ENCODE measurements at regions not wholly inside any gene's neighbourhood (a gene's known extent, or its start where the extent isn't known, plus 50 kb on each side); places are given as distances from the start of the nearest gene placed in this dataset.

- Histone ChIP-seq H3K9me3 (replicated peaks in 1 of 2; ENCODE audit: control insufficient read depth in 1 of 2, insufficient read depth in 1 of 2, low read length in 2 of 2) (peaks cover 7 to 9% of the 10 kb centered on the region in 2 donors), H3K4me2 (replicated peaks; ENCODE audit: extremely low read depth, low read length, poor library complexity, severe bottlenecking) (no peak overlapping the region), H3K4me1 (ENCODE audit: control insufficient read depth in 1 of 2, insufficient read depth in 2 of 2, low read length in 2 of 2) (no peaks in the 10 kb centered on the region), H3K36me3 (replicated peaks in 1 of 2; ENCODE audit: control insufficient read depth in 1 of 2, insufficient read depth in 2 of 2, low read length in 2 of 2) (no peaks in the 10 kb centered on the region), H2AFZ (ENCODE audit: insufficient read depth, low read depth, low read length, poor library complexity, severe bottlenecking) (no peak overlapping the region), H3K27me3 (ENCODE audit: control insufficient read depth in 2 of 2, insufficient read depth in 2 of 2, low read length in 2 of 2) (no peaks in the 10 kb centered on the region), H3K27ac (ENCODE audit: low read depth in 1 of 2, low read length in 2 of 2) (no peak overlapping the region), H3K79me2 (ENCODE audit: insufficient read depth, low read length) (no peaks in the 10 kb centered on the region), H3K4me3 (replicated peaks in 1 of 3; ENCODE audit: low read depth in 2 of 3, low read length in 3 of 3) (no peak overlapping the region), H3K9ac (ENCODE audit: insufficient read depth, low read length, poor library complexity, severe bottlenecking) (no peak overlapping the region), H4K20me1 (ENCODE audit: insufficient read depth, low read length) (no peaks in the 10 kb centered on the region)
- Mint-ChIP-seq H3K36me3 (no peaks in the 10 kb centered on the region), H3K4me1 (no peaks in the 10 kb centered on the region), H3K9me3 (peaks cover 0 to 11% (median 4%) of the 10 kb centered on the region in 7 donors), H3K27ac (no peak overlapping the region), H3K27me3 (ENCODE audit: low read depth in 3 of 3) (no peaks in the 10 kb centered on the region), H3K4me3 (no peak overlapping the region)
- intact Hi-C loops (cut with micrococcal nuclease), result no loop called here
- no peak for DNase-seq
- 100% methylated on average over 2 of the region's 3 CpGs for WGBS (ENCODE audit: insufficient coverage)
- TF ChIP-seq CTCF (IDR thresholded peaks at IDR 0.05), result no peak
Observed at GRCh38 chr14:82159624-82160023, 626.0 kb upstream of the SEL1L start.

- H3K27ac ChIP-seq (ENCODE audit: low read depth in 1 of 2, low read length in 2 of 2), result no peak overlapping the region
- DNase-seq, result no peak
- H3K4me3 ChIP-seq (replicated peaks in 1 of 3; ENCODE audit: low read depth in 2 of 3, low read length in 3 of 3), result no peak overlapping the region
- Mint-ChIP-seq H3K27me3 (ENCODE audit: low read depth in 3 of 3) (no peaks in the 10 kb centered on the region), H3K27ac (no peak overlapping the region), H3K36me3 (no peaks in the 10 kb centered on the region), H3K4me1 (no peaks in the 10 kb centered on the region), H3K9me3 (peaks cover 0 to 5% (median 2%) of the 10 kb centered on the region in 7 donors), H3K4me3 (no peak overlapping the region)
- H3K79me2 ChIP-seq (ENCODE audit: insufficient read depth, low read length), result no peaks in the 10 kb centered on the region
- no peak overlapping the region for H3K4me2 ChIP-seq (replicated peaks; ENCODE audit: extremely low read depth, low read length, poor library complexity, severe bottlenecking)
- no peak overlapping the region for H3K9ac ChIP-seq (ENCODE audit: insufficient read depth, low read length, poor library complexity, severe bottlenecking)
- H4K20me1 ChIP-seq (ENCODE audit: insufficient read depth, low read length), result no peaks in the 10 kb centered on the region
- no peaks in the 10 kb centered on the region for H3K4me1 ChIP-seq (ENCODE audit: control insufficient read depth in 1 of 2, insufficient read depth in 2 of 2, low read length in 2 of 2)
- no peak overlapping the region for H2AFZ ChIP-seq (ENCODE audit: insufficient read depth, low read depth, low read length, poor library complexity, severe bottlenecking)
- intact Hi-C loops (cut with micrococcal nuclease), result no loop called here
- no peak for TF ChIP-seq CTCF (IDR thresholded peaks at IDR 0.05)
- no CpG with 5 or more reads among the region's 2 CpGs for WGBS (ENCODE audit: insufficient coverage)
- no peaks in the 10 kb centered on the region for H3K36me3 ChIP-seq (replicated peaks in 1 of 2; ENCODE audit: control insufficient read depth in 1 of 2, insufficient read depth in 2 of 2, low read length in 2 of 2)
- H3K9me3 ChIP-seq (replicated peaks in 1 of 2; ENCODE audit: control insufficient read depth in 1 of 2, insufficient read depth in 1 of 2, low read length in 2 of 2), result no peaks in the 10 kb centered on the region
- H3K27me3 ChIP-seq (ENCODE audit: control insufficient read depth in 2 of 2, insufficient read depth in 2 of 2, low read length in 2 of 2), result no peaks in the 10 kb centered on the region
Observed at GRCh38 chr14:82180139-82180538, 646.5 kb upstream of the SEL1L start.

All from CD14-positive monocyte (primary cell).